ENCODE measurements at regions not wholly inside any gene's neighbourhood (a gene's known extent, or its start where the extent isn't known, plus 50 kb on each side); places are given as distances from the start of the nearest gene placed in this dataset.

DNA sequence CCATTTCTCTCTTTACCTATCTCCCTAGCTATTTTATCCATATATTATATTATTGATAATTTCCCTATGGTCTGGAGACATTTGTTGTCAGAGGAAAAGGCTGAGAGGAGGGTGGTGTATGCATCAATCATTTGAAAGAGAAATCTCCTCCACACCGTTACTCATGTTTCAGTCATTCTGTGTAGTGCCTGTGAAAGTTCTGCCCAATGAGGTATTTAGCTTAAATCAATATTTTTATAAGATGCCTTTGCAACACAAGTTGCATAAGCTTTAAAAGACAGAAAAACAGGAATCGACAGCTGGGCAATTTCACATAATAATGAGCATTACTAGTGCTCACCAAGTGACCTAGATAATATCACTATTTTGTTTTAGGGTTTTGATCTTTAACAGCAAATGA, 363.7 kb upstream of the FSIP2 start:
- TF ChIP-seq, protein P1, sequence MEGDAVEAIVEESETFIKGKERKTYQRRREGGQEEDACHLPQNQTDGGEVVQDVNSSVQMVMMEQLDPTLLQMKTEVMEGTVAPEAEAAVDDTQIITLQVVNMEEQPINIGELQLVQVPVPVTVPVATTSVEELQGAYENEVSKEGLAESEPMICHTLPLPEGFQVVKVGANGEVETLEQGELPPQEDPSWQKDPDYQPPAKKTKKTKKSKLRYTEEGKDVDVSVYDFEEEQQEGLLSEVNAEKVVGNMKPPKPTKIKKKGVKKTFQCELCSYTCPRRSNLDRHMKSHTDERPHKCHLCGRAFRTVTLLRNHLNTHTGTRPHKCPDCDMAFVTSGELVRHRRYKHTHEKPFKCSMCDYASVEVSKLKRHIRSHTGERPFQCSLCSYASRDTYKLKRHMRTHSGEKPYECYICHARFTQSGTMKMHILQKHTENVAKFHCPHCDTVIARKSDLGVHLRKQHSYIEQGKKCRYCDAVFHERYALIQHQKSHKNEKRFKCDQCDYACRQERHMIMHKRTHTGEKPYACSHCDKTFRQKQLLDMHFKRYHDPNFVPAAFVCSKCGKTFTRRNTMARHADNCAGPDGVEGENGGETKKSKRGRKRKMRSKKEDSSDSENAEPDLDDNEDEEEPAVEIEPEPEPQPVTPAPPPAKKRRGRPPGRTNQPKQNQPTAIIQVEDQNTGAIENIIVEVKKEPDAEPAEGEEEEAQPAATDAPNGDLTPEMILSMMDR (IDR thresholded peaks at IDR 0.05): no peak
- no peak for TF ChIP-seq POLR2A (IDR thresholded peaks at IDR 0.05)
- no peaks in the 10 kb centered on the region for H3K36me3 ChIP-seq
- no peak for DNase-seq
- H3K4me1 ChIP-seq: no peaks in the 10 kb centered on the region
- H3K9me3 ChIP-seq: peaks cover 0 to 14% (median 0%) of the 10 kb centered on the region in 3 donors
- WGBS, 2 donors: 40 to 57% methylated on average over 2 of the region's 2 CpGs
- H3K27ac ChIP-seq: no peak overlapping the region
- intact Hi-C loops (cut with DNase I): no loop called here
- H3K4me3 ChIP-seq: no peak overlapping the region
- H3K27me3 ChIP-seq: no peaks in the 10 kb centered on the region

- Histone ChIP-seq H3K27me3 (no peaks in the 10 kb centered on the region), H3K36me3 (no peaks in the 10 kb centered on the region), H3K4me3 (no peak overlapping the region), H3K9me3 (peaks cover 0 to 14% (median 0%) of the 10 kb centered on the region in 3 donors), H3K4me1 (no peaks in the 10 kb centered on the region), H3K27ac (no peak overlapping the region)
- intact Hi-C loops (cut with DNase I): no loop called here
- no peak for DNase-seq
- 70 to 73% methylated on average over 3 of the region's 3 CpGs for WGBS, 2 donors
- no peak for TF ChIP-seq POLR2A (IDR thresholded peaks at IDR 0.05)
Observed at GRCh38 chr2:185375731-185376130, 362.9 kb upstream of the FSIP2 start.

- H3K9me3 ChIP-seq: peaks cover 0 to 7% (median 0%) of the 10 kb centered on the region in 3 donors
- H3K4me3 ChIP-seq: no peak overlapping the region
- H3K27ac ChIP-seq: no peak overlapping the region
- no peak for TF ChIP-seq POLR2A (IDR thresholded peaks at IDR 0.05)
- TF ChIP-seq, protein P1 (IDR thresholded peaks at IDR 0.05): no peak
- H3K4me1 ChIP-seq: no peaks in the 10 kb centered on the region
- no peaks in the 10 kb centered on the region for H3K36me3 ChIP-seq
- H3K27me3 ChIP-seq: no peaks in the 10 kb centered on the region
- 29 to 38% methylated on average over 1 of the region's 1 CpG for WGBS, 2 donors
- no peak for DNase-seq
- intact Hi-C loops (cut with DNase I): no loop called here
Observed at GRCh38 chr2:185381631-185382030, 357.0 kb upstream of the FSIP2 start.

- no peaks in the 10 kb centered on the region for H3K27me3 ChIP-seq
- H3K27ac ChIP-seq: no peak overlapping the region
- H3K4me3 ChIP-seq: no peak overlapping the region
- no peak for DNase-seq
- no peaks in the 10 kb centered on the region for H3K9me3 ChIP-seq
- intact Hi-C loops (cut with DNase I): no loop called here
- 32 to 36% methylated on average over 2 of the region's 2 CpGs for WGBS, 2 donors
- no peak for TF ChIP-seq POLR2A (IDR thresholded peaks at IDR 0.05)
- TF ChIP-seq, protein P1 (IDR thresholded peaks at IDR 0.05): no peak
- no peaks in the 10 kb centered on the region for H3K36me3 ChIP-seq
- no peaks in the 10 kb centered on the region for H3K4me1 ChIP-seq
Observed at GRCh38 chr2:185384822-185385560, 353.6 kb upstream of the FSIP2 start.

DNA sequence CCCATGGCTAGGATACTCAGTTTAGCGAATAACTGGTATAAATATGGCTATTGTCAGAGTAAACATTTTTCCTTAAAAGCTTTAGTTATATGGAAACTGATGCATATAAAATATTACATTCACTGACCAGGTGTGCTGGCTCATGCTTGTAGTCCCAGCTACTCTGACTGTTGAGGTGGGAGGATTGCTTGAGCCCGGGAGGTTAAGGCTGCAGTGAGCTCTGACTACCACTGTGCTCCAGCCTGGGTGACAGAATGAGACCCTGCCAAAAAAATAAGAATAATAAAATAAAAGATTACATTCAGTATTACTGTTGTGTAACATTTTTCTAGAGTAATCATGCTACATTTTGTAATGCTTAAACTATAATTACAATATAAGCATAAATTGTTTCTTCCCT, 350.4 kb upstream of the FSIP2 start:
- intact Hi-C loops (cut with DNase I): no loop called here
- no peaks in the 10 kb centered on the region for H3K36me3 ChIP-seq
- no peak overlapping the region for H3K27ac ChIP-seq
- no peaks in the 10 kb centered on the region for H3K9me3 ChIP-seq
- H3K4me3 ChIP-seq: no peak overlapping the region
- no peaks in the 10 kb centered on the region for H3K27me3 ChIP-seq
- no peak for DNase-seq
- H3K4me1 ChIP-seq: no peaks in the 10 kb centered on the region
- no peak for TF ChIP-seq POLR2A (IDR thresholded peaks at IDR 0.05)
- TF ChIP-seq, protein P1 (IDR thresholded peaks at IDR 0.05): no peak
- WGBS, 2 donors: 46 to 59% methylated on average over 2 of the region's 2 CpGs

DNA sequence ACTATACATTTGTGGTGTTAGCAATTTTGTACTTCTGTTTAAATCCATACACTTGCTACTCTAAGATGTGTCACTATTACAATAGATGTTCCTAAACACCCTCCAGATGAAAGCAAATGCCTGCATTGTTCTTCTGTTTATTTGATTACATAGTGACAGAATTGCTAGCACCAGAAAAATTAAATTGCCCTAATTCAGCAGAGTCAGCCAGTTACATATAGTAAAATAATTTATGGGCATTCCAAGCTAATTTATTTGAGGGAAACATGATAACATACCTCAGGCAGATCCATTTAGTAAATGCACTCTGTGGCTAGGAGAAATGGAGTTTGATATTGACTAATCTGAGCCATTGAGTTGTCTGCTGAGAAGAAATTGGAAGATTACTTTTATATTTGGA, 347.1 kb upstream of the FSIP2 start:
- TF ChIP-seq, protein P1 (IDR thresholded peaks at IDR 0.05): no peak
- TF ChIP-seq POLR2A (IDR thresholded peaks at IDR 0.05): no peak

More for the DNA sequence above, 347.1 kb upstream of the FSIP2 start:
- DNase-seq: no peak
- Histone ChIP-seq H3K27me3 (no peaks in the 10 kb centered on the region), H3K36me3 (no peaks in the 10 kb centered on the region), H3K4me1 (no peaks in the 10 kb centered on the region), H3K9me3 (peaks cover 0 to 3% (median 0%) of the 10 kb centered on the region in 3 donors), H3K27ac (no peak overlapping the region), H3K4me3 (no peak overlapping the region)
- intact Hi-C loops (cut with DNase I): no loop called here

All from esophagus squamous epithelium (tissue), 5 donors.